SU-DHL-6 (cell line): ENCODE measurements at regions not wholly inside any gene's neighbourhood (a gene's known extent, or its start where the extent isn't known, plus 50 kb on each side); places are given as distances from the start of the nearest gene placed in this dataset.

Source experiments
- H2AFZ ChIP-seq: fragments of 200-600 bp; sonication (generic); 2 replicates; pipeline ENCODE4 v1.6.1; 2014; ENCODE audit warnings: low read depth, mild to moderate bottlenecking, moderate library complexity, mixed read lengths, antibody characterized with exemption, low read length; ENCODE audit not compliant: severe bottlenecking
- H3F3A ChIP-seq: fragments of 200-600 bp; shearing (Covaris generic); 2 replicates; pipeline ENCODE4 v1.6.0; 2016; ENCODE audit warnings: antibody characterized with exemption, mild to moderate bottlenecking; ENCODE audit not compliant: insufficient read depth
- H3K27ac ChIP-seq: fragments of 200-600 bp; sonication (generic); 2 replicates; pipeline ENCODE4 v1.5.1; 2016; ENCODE audit warnings: low read depth, mild to moderate bottlenecking, low read length, moderate library complexity, mixed read lengths
- H3K27me3 ChIP-seq: fragments of 200-600 bp; sonication (generic), shearing (Covaris generic); 2 replicates; pipeline ENCODE4 v1.6.0; 2014; ENCODE audit warnings: mild to moderate bottlenecking, low read length
- H3K36me3 ChIP-seq: fragments of 200-600 bp; sonication (generic); 2 replicates; pipeline ENCODE4 v1.6.1; 2014; ENCODE audit warnings: mild to moderate bottlenecking, low read length, mixed read lengths
- H3K4me2 ChIP-seq: fragments of 300-600, 200-600 bp; shearing (Covaris generic), sonication (generic); 2 replicates; pipeline ENCODE4 v1.6.0; 2014; ENCODE audit warnings: low read length, low read depth, mild to moderate bottlenecking; ENCODE audit not compliant: poor library complexity, severe bottlenecking
- H3K4me3 ChIP-seq: fragments of 200-600 bp; sonication (generic); 2 replicates; pipeline ENCODE4 v1.5.1; 2014; ENCODE audit warnings: antibody characterized with exemption, low read length, mild to moderate bottlenecking, mixed read lengths; ENCODE audit not compliant: insufficient read depth, poor library complexity, severe bottlenecking
- H3K79me2 ChIP-seq: fragments of 200-600 bp; sonication (generic); 2 replicates; pipeline ENCODE4 v1.6.1; 2014; ENCODE audit warnings: mild to moderate bottlenecking, low read length, moderate library complexity; ENCODE audit not compliant: insufficient read depth
- H3K9ac ChIP-seq: fragments of 200-600 bp; sonication (generic); 2 replicates; pipeline ENCODE4 v1.7.0; 2014; ENCODE audit warnings: mild to moderate bottlenecking, low read length
- H3K9me2 ChIP-seq: fragments of 200-600 bp; sonication (generic); replicated peaks from 2 replicates; pipeline ENCODE4 v1.6.1; 2014; ENCODE audit warnings: low read length; ENCODE audit not compliant: insufficient read depth
- H3K9me3 ChIP-seq: fragments of 200-600 bp; sonication (generic); 2 replicates; pipeline ENCODE4 v1.6.1; 2014; ENCODE audit warnings: low read length, mixed read lengths; ENCODE audit not compliant: insufficient read depth
- H4K20me1 ChIP-seq: fragments of 200-600 bp; sonication (generic); 2 replicates; pipeline ENCODE4 v1.6.1; 2014; ENCODE audit warnings: low read depth, mild to moderate bottlenecking, antibody characterized with exemption, low read length, moderate library complexity, mixed read lengths
- CTCF ChIP-seq: fragments of 200-600 bp; sonication (generic); IDR thresholded peaks from one replicate; pipeline ENCODE4 v1.5.1; 2017; ENCODE audit warnings: antibody characterized with exemption, mild to moderate bottlenecking, low read length, moderate library complexity; ENCODE audit not compliant: insufficient read depth, poor library complexity, severe bottlenecking
- EZH2phosphoT487 ChIP-seq: fragments of 200-600 bp; sonication (generic), shearing (Covaris generic); conservative IDR thresholded peaks from 2 replicates; pipeline ENCODE4 v1.6.1; 2018; ENCODE audit warnings: mild to moderate bottlenecking, antibody characterized with exemption, low read length, moderate library complexity, mixed read lengths

DNA sequence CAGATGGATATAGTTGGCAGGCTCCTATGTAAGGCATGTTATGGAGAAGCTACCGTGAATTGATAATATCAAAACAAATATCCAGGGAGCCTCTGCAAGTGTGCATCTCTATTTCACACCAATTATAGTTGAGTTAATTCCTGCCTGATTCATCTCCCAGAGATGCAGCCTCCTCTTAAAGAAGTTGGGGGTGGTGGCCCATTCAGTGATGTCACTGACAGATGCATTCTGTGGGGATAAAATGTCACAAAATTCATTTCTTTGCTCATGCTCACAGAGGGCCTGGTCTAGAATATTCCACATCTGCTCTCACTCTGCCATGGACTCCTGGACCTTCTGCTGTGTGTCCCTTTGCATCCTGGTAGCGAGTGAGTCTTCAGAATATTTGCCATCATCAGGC lies 189.1 kb upstream of the PRSS1 start:
- Histone ChIP-seq H3K36me3 (no peaks in the 10 kb centered on the region), H3K9ac (no peak overlapping the region), H4K20me1 (no peaks in the 10 kb centered on the region), H3K4me2 (no peak overlapping the region), H3K4me3 (no peak overlapping the region), H3K27ac (no peak overlapping the region), H3K9me2 (no peaks in the 10 kb centered on the region), H3K27me3 (no peaks in the 10 kb centered on the region), H3F3A (no peaks in the 10 kb centered on the region), H3K79me2 (no peaks in the 10 kb centered on the region), H3K9me3 (no peaks in the 10 kb centered on the region), H2AFZ (no peak overlapping the region)
- no peak for TF ChIP-seq CTCF
- no peak for TF ChIP-seq EZH2phosphoT487

DNA sequence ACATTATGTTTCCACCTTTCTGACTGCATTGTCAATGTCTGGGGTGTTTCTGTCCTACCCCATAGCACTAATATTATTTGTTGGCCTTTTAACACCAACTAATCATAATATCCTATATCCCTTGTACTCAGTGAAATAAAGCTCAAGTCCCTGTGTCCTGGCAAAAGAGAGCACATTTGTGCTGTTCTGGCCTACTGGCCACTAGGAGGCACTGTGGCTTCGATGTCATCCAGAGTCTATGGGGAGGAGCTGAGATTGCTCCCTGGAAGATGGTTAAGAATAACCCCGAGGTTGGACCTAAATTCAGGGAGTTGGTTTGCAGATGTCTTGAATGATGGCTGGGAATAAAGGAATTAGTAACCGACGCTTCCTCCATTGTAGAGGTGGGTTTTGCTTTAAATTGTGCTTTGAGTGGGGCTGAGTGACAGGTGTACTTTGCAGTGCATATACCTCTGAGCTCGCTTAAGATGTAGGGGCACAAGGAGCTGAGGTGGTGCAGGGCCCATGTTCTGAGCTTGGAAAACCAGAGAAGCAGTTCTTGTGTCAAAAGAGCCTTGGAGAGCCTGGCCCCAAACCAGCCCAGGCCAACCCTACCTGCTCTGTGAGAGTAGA lies 191.2 kb upstream of the PRSS1 start:
- H3F3A ChIP-seq: no peaks in the 10 kb centered on the region
- H3K27ac ChIP-seq: no peak overlapping the region
- H2AFZ ChIP-seq: no peak overlapping the region
- no peaks in the 10 kb centered on the region for H3K9me3 ChIP-seq
- no peaks in the 10 kb centered on the region for H3K27me3 ChIP-seq
- TF ChIP-seq EZH2phosphoT487 (no peak), CTCF (peak; percentile 91)
- H3K9ac ChIP-seq: no peak overlapping the region
- no peaks in the 10 kb centered on the region for H3K9me2 ChIP-seq
- H3K4me3 ChIP-seq: no peak overlapping the region
- H3K36me3 ChIP-seq: no peaks in the 10 kb centered on the region
- H3K4me2 ChIP-seq: no peak overlapping the region
- no peaks in the 10 kb centered on the region for H4K20me1 ChIP-seq
- H3K79me2 ChIP-seq: no peaks in the 10 kb centered on the region

GRCh38 chr7:142556740-142557139 lies 192.5 kb upstream of the PRSS1 start:
- H3K27ac ChIP-seq: no peak overlapping the region
- no peaks in the 10 kb centered on the region for H3K27me3 ChIP-seq
- no peaks in the 10 kb centered on the region for H3K36me3 ChIP-seq
- TF ChIP-seq CTCF (no peak), EZH2phosphoT487 (no peak)
- no peak overlapping the region for H3K9ac ChIP-seq
- H3K4me2 ChIP-seq: no peak overlapping the region
- no peaks in the 10 kb centered on the region for H3F3A ChIP-seq
- H3K4me3 ChIP-seq: no peak overlapping the region
- H3K9me2 ChIP-seq: no peaks in the 10 kb centered on the region
- H4K20me1 ChIP-seq: no peaks in the 10 kb centered on the region
- no peaks in the 10 kb centered on the region for H3K79me2 ChIP-seq
- no peaks in the 10 kb centered on the region for H3K9me3 ChIP-seq
- no peak overlapping the region for H2AFZ ChIP-seq
